ENCODE measurements at regions not wholly inside any gene's neighbourhood (a gene's known extent, or its start where the extent isn't known, plus 50 kb on each side); places are given as distances from the start of the nearest gene placed in this dataset.

DNA sequence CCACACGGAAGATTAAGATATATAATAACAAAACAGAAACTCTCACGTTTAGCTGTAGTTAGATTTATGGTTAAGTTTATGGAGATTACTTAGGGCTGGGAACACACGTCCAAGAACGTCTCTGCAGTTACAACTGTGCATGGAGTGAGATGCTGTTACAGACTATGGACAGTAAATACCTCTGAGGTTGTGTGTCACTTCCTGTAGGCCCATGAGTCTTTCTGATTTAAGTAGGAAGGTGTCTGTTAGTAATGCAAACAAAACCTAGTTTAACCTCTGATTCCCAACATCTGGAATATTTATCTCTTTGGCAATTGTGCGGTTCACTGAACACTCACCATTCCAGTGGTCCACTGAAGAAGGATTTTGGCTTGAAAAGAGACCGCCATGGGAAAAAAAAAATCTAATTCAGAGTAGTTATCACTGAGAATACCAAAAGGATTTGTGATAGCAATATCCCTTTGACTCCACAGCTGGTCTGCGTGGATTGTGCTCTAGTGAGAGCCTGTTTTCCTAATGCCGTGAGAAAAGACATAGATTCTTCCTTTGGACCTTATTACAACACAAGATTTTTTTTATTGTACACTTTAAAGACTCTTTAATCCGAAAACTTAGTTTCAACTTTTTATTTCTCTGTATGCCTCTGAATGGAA lies 478.2 kb upstream of the CITED2 start:
- no peak for DNase-seq (ENCODE audit: low spot score)

GRCh38 chr6:139852067-139852466 lies 477.6 kb upstream of the CITED2 start:
- no peak for DNase-seq (ENCODE audit: low spot score)

GRCh38 chr6:139851206-139851605 lies 476.8 kb upstream of the CITED2 start:
- no peak for DNase-seq (ENCODE audit: low spot score)

DNA sequence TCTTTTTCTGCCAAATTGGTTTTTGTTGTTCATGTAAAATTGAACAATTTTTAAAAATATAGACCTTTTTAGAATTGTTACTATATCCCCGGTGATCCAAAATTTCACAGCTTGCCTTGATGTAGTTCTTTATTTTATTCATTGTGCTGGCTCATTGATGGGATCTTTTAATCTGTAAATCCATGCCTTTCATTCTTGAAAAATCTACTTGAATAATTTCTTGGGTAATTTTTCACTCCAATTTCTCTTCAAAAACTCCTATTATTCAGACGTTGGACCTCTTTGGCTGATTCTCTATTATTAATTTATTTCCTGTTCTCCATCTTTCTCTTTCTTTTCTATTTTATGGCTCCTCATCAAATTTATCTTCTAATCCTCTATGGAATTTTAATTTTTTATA lies 476.1 kb upstream of the CITED2 start:
- no peak for DNase-seq (ENCODE audit: low spot score)

GRCh38 chr6:139847457-139847813 lies 473.0 kb upstream of the CITED2 start:
- no peak for DNase-seq (ENCODE audit: low spot score)

DNA sequence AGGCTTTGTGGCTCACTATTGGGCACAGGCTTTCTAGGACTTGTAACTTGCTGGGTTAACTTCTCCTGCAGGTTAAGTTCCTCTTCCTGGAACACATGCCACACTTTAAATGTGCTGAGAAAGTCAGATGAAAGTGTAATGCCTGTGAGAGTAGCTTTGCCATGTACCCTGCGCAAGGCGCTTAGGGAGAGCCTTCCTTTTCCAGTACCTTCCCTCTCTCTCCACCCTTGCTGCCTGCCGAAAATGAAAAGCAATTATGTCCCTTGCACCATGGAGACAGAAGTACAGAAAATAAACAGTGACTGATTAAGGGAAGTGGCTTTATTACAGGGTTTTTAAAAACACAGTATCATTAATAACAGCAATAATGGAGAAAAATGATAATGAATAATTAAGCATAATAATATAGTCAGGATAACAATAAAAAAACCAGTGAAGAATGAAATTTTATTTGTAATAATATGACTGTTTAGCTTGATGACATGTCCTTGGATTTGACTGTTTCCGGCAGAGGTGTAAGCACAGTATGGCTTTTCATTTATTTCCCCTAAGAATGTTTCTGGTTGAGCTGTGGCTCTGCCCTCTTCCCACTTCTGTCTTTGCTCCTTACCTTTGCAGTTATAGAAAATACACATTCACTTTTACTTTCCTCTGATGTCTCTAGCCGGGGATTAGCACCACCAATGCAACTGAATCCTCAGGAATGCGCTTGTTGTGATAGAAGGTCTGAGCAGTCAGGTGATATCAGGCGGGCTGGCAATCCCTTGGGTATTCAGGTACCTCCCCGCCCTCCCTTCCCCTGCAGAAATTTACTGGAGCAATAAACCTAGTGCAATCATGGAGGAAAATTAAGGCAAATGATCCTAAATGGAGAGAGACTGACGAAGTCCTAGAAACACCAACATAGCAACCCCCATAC lies 472.3 kb upstream of the CITED2 start:
- no peak for DNase-seq (ENCODE audit: low spot score)

DNA sequence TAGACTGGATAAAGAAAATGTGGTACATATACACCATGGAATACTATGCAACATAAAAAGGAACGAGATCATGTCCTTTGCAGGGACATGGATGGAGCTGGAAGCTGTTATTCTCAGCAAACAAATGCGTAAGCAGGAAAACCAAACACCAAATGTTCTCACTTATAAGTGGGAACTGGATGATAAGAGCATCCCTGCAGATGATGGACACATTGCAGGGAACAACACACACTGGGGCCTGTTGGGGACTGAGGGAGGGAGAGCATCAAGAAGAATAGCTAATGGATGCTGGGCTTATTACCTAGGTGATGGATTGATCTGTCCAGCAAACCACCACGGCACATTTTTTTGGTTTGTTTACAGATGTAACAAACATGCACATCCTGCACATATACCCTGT lies 470.5 kb upstream of the CITED2 start:
- DNase-seq (ENCODE audit: low spot score): no peak

GRCh38 chr6:139841794-139842215 lies 467.4 kb upstream of the CITED2 start:
- no peak for DNase-seq (ENCODE audit: low spot score)

GRCh38 chr6:139839506-139840156 lies 465.2 kb upstream of the CITED2 start:
- no peak for DNase-seq (ENCODE audit: low spot score)

GRCh38 chr6:139834232-139834631 lies 459.8 kb upstream of the CITED2 start:
- no peak for DNase-seq (ENCODE audit: low spot score)

DNA sequence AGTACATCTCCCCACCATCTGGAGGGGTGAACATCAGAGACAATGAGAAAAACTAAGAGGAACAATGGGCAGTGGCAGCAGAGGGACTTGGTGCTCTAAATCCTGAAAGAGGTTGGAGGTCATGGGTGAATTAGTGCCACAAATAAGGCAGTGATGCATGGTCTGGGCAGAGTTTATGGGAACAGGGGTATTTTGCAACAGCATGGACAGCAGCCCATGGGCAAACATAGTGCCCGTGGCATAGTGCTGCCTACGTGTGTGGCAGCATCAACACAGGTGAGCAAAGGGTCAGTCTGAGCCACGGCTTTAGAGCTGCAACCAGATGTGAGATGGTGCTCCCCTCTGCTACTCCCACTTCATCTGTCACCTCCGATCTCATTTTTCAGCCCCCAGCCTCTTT lies 459.1 kb upstream of the CITED2 start:
- no peak for DNase-seq (ENCODE audit: low spot score)

DNA sequence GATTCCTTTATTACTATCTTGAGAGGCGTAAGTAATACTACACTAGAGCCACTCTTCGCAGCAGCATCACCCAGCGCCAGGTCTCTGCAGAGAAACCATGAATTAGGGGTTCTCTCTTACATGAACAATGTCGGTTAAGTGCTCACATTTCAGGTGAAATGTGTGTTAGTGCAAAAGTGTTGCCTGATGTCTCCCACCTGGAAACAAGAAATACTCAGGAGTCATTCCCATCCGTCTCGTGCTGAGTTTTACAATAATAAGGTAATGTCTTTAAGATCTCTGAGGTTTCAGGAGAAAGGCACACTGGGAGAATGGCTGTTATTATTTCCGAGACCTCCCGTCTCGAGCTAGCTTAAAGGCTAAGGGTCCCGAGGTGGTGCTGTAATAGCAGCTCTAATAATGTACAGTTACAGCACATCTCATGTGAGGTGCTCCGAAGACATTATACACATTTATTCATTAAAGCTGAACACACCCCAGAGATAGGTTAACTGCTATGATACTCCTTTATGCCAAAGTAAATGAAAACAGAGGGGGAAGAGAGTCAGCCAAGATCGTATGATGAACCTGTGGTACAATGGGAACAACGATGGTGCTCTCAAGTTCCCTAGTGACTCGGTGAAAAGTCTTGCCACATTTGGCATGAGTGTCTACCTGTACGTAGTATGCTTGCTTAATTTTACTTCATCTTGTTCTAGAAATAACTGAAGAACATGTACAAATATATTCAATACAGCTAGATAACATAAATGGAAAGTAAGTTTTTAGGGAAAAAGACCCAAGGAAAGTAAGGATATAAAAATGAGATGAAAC lies 458.3 kb upstream of the CITED2 start:
- no peak for DNase-seq (ENCODE audit: low spot score)

GRCh38 chr6:139829576-139829975 lies 455.1 kb upstream of the CITED2 start:
- no peak for DNase-seq (ENCODE audit: low spot score)

GRCh38 chr6:139828751-139829519 lies 454.5 kb upstream of the CITED2 start:
- DNase-seq (ENCODE audit: low spot score): no peak

- peak; percentile 21 for DNase-seq (ENCODE audit: low spot score)
These were observed 451.5 kb upstream of the CITED2 start for GRCh38 chr6:139825935-139826374.

GRCh38 chr6:139824864-139825263 lies 450.4 kb upstream of the CITED2 start:
- no peak for DNase-seq (ENCODE audit: low spot score)

DNA sequence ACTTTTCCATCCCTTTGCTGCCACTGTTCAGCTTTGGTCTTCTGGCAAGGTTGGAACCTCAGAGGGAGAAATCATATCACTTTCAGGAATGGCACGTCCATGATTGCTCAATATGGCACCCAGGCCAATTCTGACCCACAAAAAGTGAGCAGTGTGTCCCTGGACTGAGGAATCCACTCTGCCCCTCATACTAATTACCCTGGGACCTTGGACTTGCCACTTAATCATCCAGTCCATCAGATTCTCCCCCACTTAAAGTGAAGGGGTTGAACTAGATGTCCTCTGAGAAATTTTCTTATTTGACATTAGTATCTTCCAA lies 449.3 kb upstream of the CITED2 start:
- no peak for DNase-seq (ENCODE audit: low spot score)

GRCh38 chr6:139823099-139823807 lies 448.8 kb upstream of the CITED2 start:
- no peak for DNase-seq (ENCODE audit: low spot score)

GRCh38 chr6:139821676-139822223 lies 447.3 kb upstream of the CITED2 start:
- DNase-seq (ENCODE audit: low spot score): no peak

DNA sequence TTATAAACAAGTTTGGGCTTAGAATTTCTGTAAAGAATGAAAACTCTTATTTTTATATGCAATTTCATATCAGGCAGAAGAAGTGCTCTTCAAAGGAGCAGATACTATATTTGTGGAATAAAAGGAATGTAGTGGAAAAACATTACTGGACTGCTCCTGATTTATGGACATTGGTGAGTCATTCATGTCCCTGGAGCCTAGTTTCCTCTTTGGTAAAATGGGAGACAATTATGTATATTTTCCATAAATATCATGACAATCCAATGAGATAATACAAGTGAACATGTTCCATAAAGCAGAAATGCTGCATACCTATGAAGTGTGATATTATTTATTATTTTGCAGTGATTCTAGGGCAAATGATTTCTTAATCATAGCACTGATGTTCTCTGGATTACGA lies 445.8 kb upstream of the CITED2 start:
- DNase-seq (ENCODE audit: low spot score): no peak

DNA sequence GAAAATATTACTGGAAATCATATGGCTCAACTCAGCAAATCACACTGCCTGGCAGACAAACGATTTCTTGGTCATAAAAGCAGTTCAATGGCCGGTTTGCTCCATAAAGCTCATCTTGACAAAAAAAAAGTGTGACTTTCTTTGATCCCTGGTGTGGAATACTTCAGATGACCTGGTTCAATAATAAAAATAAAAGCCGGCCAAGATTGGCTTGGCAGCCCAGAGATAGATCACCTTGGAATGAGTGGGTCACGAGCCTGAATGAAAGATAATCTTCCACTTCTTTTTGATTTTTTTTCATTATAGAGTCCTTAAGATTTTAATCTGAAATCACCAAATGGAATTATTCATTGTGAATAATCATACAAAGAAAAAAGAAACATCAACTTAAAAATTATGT lies 445.3 kb upstream of the CITED2 start:
- DNase-seq (ENCODE audit: low spot score): no peak

All from hematopoietic multipotent progenitor cell treated with erythropoietin and hydrocortisone succinate and interleukin-3 and kit ligand, for 17 days (in vitro differentiated cells).